Iris pigment epithelial cell (primary cell): ENCODE measurements at regions not wholly inside any gene's neighbourhood (a gene's known extent, or its start where the extent isn't known, plus 50 kb on each side); places are given as distances from the start of the nearest gene placed in this dataset.

ENCODE experiments used
- DNase-seq: peaks from one replicate; pipeline ENCODE4 v3.0.0-alpha.2; 2011; ENCODE audit warnings: low read depth

DNA sequence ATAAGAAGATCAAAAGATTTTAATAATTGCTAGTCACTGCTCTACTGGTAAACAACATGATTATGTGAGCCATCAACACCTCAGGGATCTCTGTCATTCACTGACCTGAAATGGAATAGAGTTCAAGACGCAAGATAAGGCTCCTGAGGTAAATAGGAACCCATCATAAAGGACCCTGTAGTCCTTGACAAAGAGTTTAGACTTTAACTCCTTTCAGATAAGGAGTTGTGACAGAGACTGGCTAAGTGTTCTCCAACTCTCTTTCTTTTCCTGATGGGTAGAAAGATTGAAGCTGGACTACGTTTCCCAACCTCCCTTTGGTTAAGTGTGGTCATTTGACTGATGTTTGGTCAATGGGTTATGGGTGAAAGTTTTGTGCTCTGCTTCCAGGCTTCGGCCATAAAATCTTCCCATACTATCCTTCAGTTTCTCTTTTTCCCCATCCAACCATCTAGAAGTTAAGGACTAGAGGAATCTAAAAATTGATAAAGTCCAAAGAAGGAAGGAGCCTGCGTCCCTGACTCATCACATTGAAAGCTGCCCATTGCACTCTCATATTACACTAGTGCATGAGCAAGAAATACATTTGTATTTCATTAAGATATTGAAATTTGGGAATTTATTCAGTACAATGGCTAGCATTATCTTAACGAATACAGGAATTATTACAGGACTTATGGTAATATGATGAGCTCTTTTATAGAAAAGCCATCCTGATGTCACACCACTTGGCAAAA lies 293.7 kb upstream of the ACVR2A start:
- DNase-seq: no peak

DNA sequence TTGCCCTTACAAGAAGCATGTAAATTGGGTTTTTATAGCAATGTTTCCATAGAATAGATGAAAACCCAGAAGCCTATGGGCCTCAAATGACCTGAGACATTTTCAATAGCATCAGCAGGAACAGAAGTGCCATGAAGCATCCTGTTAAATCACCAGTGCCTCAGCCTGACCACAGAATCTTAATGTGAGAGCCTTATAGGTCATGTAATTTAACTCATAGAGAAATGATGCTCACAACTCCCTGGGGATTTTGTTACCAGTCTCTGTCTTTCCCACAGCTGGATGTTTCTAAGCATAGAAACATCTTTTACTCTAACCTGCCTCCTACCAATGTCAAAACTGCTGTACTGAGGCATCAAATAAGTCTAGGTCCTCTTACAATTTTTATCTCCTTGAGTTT lies 295.8 kb upstream of the ACVR2A start:
- no peak for DNase-seq

DNA sequence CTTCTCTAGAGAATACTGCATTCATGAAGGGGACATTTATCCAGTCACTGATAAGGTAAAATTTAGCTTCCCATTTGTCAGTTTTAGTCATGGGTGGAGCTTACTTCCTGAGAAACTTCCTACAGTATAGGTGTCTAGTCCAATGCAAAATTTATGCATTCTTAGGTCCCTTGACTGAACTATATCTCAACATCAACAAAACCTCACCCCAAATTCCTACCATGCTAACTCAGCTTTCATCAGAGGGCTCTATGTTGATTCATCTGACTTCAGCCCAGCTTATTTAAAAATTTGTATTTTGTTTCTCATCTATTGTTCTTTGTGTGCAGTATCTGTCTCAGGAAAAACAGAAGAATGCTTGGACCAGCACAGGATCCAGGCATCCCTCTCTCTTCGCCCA lies 296.4 kb upstream of the ACVR2A start:
- DNase-seq: no peak

DNA sequence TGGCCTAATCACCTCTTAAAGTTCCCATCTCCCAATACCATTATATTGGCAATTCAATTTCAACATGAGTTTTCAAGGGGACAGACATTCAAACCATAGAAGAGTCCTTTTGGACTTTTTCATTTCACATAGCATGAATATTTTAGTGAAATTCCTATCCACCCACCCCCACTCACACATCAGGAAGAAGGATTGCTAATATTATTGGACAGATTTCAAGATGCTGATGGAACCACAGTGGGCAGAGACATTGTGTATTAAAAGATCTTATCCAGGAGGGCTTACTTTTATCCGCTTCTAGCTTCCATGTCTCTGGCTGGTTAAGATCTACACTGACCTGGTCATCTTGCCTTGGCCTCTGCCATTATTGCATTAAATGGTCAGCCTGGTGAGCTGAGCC lies 297.4 kb upstream of the ACVR2A start:
- no peak for DNase-seq

DNA sequence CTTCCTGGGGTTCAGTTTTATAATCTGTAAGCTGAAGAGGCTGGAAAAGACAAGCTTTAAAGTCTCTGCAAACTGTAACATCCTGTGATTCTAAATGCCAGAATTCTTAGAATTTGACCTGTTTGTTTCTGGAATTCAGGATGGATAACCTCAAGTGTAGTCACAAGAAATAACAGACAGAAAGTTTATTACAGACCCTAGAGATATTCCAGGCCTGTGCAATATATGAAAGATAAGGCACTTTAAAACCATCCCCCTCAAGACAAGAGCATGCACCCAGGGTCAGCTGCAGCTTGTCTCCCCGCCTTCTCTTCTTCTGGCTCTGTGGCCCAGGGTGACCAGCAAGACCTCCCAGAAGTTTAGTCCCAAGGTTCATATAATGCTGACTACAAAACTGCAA lies 298.7 kb upstream of the ACVR2A start:
- no peak for DNase-seq

DNA sequence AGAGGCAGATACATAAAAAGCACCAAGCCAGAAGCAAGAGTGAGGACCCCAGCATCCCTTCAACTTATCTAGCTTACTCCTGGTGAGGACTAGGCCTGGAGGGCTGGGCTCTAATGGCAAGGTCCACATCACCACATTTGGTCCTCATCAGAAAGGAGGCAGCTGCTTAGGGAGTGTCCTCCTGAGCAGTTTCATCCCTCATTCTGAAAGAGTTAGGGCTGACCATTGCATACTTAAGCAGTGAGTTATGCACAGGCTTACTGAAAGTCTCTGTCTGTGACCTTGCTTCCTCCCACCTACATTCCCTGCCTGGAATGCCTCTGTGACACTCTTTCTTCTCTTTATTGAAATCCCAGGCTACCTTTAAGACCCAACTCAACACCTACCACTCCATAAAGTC lies 301.8 kb upstream of the ACVR2A start:
- DNase-seq: no peak

DNA sequence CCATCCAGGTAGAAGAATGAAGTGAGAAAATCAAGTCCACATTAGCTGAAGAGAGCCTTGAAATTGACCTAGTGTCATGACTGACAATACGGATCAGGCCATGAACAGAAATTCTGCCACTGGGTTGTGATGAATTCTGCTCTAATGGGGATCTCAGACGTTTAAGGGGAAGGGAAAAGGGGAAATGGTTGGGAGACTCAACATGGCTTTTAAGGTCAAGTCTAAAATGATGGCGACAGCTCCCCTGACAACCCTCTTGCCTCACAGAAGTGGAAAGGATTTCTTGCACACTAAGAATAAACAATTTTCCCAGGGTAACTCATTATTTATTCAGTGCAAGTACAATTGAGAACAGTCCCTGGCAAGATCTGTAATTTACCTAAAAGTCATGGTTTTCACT lies 302.5 kb upstream of the ACVR2A start:
- no peak for DNase-seq

DNA sequence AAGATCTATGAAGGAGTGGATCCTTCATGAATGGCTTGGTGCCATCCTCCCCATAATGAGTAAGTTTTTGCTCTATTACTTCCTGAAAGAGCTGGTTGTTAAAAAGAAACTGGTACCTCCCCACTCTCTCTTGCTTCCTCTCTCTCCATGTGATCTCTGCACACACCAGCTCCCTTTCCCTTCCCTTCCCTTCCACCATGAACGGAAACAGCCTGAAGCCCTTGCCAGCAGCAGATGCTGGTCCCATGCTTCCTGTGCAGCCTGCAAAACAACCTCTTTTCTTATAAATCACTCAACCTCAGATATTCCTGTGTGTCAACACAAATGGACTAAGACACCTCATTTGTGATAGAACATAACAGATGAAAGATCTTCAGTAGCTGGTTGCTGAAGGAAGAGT lies 303.5 kb upstream of the ACVR2A start:
- DNase-seq: no peak

DNA sequence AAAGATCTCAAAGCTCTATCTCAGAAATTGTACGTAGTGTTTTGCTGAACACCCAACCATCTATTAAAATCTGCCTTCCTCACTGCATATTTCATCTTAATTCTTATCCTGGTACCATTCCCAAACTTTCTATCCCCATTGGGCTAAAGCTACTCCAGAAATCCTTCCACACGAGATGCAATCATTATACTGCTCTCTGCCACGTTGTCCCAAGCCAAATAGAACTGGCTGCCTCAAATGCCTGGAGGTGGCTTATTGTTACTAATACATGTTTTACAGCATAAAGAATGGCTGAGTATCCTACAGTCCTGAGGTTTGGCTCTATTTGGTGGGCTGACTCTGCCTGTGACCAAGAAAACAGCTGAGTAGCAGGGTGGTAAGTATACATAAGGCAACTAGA lies 306.0 kb upstream of the ACVR2A start:
- DNase-seq: no peak

DNA sequence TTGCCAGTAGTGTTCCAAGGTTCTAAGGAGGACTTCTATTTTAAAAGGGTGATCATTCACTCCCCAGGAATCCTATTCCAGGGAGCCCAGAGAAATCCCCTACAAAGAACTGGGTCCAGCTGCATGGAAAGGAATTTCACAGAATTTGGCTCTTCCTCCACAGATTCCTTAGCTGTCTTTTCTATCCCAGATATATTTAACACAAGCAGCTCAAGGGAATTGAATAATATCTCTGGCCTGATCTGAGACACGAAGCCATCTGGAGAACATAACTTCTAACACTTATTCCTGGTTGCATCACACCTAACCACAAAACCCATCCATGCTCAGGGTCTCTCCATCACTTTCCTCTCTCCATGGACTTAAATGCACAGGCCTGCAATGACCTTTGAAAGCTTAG lies 306.7 kb upstream of the ACVR2A start:
- no peak for DNase-seq

DNA sequence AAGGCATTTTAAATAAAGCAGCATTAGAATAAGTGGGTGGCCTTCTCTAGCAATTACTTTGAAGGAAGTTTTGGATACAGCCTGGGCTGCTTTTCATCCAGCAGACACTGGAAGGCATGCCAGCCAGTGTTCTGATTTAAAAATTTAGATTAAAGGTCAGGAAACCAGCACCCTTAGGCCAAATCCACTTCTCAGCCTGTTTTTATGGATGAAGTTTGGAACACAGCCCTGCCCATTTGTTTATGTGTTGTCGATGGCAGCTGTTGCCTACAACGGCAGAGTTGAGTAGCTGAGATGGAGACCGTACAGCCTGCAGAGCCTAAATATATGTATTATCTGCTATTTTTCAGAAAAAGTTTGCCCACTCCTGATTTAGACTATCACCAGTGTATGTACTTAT lies 313.6 kb upstream of the ACVR2A start:
- DNase-seq: no peak

DNA sequence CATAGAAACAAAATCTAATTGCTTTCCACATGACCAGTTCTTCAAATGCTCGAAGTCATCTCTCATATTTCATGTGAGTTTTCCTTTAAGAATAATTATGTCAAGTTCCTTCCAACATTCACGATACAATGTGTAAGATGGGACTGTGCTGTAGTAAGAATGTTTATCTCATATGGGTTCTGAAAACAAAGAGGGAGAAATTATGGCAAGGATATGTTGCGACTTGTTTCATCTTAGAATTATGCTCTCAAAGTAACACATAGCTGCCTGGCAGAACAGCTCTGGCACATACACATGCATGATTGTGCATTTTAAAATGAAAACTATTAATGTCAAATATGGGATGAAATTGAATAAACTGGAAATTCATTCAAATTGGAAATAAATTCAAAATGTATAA lies 314.8 kb upstream of the ACVR2A start:
- no peak for DNase-seq

DNA sequence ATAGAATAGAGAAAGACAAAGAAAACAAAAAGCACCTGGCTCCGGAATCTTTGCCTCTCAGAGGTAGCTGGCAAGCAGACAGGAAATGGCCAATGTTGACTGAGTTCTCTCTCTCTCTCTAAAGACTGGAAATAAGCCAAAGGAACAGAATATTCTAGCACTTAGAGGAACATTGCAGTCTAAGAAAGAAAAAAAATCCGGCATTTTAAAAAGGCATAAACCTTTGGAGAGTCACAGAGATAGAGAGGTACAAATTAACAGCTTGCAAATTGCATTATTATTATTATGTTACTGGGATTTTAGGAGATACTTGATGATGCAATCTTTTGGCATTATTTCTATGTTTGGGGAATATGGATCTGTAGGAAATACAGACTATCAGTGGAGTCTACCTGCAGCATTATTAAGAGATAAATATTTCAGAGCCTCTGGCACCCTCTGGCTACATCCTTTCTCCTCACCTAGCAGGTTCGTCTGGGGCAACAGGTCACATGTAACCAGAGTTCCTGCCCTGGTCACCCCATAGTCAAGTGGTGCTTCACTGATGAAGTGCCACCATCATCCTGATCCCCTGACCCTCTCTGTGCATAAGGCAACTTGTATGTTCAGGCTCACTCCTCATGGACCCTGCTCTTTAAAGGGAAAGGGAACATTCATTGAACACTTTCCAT lies 318.9 kb upstream of the ACVR2A start:
- DNase-seq: no peak

DNA sequence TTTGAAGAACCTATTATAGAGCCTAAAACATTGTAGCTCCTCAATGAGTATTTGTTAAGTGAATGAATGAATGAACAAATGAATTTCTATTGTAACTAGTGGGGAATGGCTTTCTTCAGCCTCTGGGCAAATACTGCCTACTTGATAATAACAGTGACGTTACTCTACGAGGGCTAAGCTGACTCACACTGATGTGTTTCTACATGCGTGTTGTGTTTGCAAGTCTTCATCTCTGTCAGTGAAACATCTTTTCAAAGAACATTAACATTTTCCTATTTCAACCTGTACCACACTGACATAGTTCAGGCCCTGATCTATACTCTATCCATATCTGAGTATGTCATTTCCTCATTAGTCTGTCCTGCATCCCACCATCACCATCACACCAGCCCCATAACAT lies 319.9 kb upstream of the ACVR2A start:
- no peak for DNase-seq

DNA sequence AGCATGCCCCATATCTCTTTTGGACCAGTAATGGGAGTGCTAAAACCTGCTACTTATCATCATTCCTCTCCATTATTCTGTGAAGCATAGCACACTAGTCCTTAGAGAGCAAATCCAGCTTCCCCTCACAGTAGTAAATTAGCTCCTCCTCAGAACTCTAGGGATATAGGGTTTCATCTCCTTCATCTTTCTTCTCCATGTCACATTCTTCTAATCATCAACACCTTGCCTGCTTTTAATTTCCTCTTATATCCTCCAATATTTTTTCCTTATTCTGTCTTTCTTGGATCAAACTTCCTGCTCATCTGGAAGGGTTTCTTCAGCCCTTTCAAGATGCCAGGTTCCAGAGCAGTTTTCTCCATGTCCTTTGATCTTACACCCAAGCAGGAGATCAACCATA lies 321.4 kb upstream of the ACVR2A start:
- DNase-seq: no peak

DNA sequence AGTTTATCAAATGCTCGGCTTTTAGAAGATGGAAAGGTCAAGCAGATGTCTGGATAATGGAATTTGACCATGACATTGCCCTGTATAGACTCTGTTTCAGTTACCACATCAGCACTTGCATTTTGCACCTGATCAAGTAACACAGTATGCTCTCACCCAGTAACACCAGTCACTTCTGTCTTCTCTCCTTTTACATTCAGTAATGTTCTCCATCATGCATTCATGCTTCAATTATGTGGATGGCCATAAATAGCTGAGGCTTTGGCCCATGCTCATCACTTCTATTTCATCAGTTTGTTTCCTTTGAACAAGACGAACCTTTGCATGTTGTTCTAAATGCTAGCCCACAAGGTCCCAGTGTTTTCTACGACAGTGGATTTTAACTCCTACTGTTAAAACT lies 322.9 kb upstream of the ACVR2A start:
- no peak for DNase-seq

DNA sequence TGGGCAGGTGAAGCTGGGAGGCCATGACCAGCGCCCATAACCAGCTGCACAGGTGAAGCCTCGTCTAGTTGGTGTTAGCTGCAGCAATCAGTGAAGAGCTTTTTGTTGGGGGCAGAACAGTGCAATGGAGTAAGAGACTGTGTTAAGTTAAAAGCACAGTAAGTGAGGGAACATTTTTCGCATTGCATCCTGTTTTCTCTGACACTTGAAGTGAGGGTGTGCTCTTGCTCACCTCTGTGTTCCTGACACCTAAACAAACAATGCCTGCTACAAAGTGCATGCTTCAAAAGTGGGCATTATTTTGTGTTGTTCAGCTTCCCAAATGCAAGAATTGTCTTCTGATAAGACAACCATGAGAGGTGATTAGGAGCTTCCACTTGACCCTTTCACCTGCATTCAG lies 324.0 kb upstream of the ACVR2A start:
- DNase-seq: no peak

DNA sequence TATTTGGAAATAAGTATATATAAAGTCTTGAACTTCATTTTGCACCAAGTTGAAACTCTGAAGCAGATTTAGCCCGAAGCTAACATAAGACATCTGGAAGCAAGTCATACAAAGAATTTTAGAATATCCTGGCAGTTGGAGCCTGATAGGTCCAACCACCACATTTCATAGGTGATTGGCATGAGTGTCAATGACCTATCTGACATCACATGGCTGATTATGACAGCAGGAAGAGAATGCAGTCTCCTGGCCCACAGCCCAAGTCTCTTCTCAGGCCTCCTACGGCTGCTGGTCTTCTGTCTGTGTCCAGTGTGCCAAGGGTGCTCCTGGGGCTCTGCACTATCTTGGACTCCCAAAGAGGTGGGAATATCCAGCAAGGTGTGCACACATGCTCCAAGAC lies 325.7 kb upstream of the ACVR2A start:
- no peak for DNase-seq

DNA sequence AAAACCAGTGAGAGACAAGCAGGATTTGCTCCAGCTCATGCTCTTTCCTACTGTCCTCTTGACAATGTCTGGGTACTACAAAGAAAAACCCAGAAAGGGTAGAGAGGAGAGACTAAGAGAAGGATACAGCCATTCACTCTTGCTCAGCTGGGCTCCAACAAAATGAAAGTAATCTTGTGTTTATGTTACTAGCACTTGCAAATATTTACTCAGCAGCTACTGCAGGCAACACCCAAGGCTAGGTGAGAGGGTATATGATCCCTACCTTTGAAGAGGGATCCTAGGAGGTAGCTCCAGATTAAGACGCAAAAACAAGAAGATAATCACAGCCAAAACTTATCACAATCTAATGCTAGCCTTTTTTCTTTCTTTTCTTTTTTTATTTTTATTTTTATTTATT lies 329.6 kb upstream of the ACVR2A start:
- no peak for DNase-seq

DNA sequence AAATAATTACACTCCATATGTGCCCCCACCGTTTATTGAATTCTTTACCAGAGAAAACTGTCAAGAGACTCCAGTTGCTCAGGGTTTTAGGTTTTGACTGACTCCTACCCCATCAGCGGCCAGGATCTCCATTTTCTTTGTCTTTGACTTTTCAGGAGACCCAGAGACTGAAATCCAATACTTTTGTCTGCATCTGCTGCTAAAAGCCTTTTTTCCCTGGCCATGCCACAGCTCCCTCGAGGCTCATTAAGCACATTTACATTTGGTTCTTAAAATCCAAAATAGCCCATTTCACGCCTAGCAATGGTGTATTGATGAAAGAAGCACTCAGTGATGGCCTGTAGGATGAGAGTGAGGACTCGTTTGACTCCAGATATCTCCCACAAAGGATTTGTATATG lies 332.6 kb upstream of the ACVR2A start:
- no peak for DNase-seq

DNA sequence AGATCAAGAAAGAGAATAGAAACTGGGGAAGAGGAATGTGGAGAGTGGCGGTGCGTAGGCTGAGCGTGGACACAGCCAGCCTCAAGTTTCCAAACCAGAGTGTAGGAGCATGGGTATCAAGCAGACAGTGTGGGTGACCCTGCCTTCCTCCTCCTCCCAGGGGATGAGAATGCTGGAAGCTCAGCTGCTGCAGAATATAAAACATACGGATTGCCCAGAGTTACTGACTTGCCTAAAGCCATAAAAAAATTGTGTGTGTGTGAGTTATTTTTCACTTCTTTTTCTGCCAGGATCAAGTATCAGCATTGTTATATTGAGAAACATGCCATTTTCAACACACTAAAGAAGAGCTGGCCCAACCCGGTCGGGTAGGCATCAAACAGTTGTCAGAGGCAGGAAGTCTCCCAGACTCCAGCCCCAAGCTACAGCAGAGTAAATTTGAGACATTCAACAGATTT lies 333.3 kb upstream of the ACVR2A start:
- no peak for DNase-seq

DNA sequence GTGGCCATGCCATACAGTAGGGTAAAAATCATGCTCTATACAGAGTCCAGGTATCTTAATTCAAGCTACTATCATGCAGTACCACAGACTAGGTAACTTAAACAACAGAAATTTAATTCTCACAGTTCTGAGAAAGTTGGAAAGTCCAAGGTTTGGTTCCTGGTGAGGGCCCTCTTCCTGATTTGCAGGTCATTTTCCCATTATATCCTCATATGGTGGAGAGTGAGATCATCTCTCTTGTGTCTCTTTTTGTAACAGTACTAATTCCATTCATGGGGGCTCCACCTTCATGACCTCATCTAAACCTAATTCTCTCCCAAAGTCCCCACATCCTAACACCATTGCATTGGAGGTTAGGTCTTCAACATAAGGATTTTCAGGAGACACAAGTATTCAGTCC lies 335.0 kb upstream of the ACVR2A start:
- DNase-seq: no peak

DNA sequence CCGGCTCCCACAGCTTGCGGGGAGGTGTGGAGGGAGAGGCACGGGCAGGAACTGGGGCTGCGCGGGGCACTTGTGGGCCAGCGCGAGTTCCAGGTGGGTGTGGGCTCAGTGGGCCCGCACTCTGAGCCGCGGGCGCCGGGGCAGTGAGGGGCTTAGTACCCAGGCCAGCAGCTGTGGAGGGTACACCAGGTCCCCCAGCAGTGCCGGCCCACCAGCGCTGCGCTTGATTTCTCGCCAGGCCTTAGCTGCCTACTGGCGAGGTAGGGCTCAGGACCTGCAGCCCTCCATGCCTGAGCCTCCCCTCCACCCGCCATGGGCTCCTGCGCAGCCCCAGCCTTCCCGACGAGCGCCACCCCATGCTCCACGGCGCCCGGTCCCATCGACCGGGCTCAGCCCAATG lies 337.9 kb upstream of the ACVR2A start:
- DNase-seq: no peak

DNA sequence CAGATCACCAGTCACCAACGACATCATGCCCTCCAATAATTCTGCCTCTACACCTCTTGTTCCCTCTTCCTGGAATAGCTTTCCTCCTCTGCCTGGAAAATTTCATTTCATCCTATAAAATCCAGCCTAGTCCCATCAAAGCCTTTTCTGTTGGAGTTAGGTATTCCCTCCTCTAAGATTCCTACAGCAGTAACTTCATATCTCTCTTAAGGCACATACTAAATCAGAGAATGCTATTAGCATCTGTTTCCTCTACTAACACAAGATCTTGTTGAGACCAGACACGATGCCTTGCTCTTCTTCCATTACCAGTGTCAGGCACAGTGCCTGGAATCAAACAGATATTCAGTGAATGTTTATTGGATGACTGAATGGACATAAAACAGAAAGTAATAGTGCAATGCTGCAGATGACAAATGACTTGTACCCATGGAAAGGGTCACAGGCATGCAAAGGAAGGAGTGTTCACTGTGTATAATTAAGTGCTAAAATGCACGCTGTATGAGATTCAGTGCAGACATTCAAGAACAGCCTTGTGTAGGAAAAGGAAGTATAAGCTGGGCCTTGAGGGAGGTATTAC lies 342.0 kb upstream of the ACVR2A start:
- DNase-seq: no peak
